Erythroblast (primary cell): ENCODE measurements at regions not wholly inside any gene's neighbourhood (a gene's known extent, or its start where the extent isn't known, plus 50 kb on each side); places are given as distances from the start of the nearest gene placed in this dataset.

Source experiments
- GATA1 ChIP-seq: IDR thresholded peaks from 2 replicates; pipeline ENCODE4 v1.6.1; 2011; ENCODE audit warnings: low read depth, mild to moderate bottlenecking, control low read depth, low read length, moderate library complexity
- POLR2A ChIP-seq: IDR thresholded peaks from 2 replicates; pipeline ENCODE4 v1.6.1; 2011; ENCODE audit warnings: mild to moderate bottlenecking, low read length

- TF ChIP-seq POLR2A (no peak), GATA1 (no peak)
Observed at GRCh38 chr12:59168647-59169046, 248.3 kb upstream of the LRIG3 start.
